Thymus (tissue), 11 donors: ENCODE measurements at regions not wholly inside any gene's neighbourhood (a gene's known extent, or its start where the extent isn't known, plus 50 kb on each side); places are given as distances from the start of the nearest gene placed in this dataset.

Source experiments
- DNase-seq, 9 donors: peaks; one replicate each; pipeline ENCODE4 v3.0.0-alpha.2; 2013; ENCODE audit warnings: low spot score in 9 of 9, low read depth in 6 of 9, missing footprints in 1 of 9
- H3K27ac ChIP-seq, 2 donors: one replicate each; pipeline ENCODE4 v1.5.1; 2013; ENCODE audit warnings: control low read depth in 1 of 2, low read depth in 1 of 2, low read length in 1 of 2, mild to moderate bottlenecking in 1 of 2, moderate library complexity in 1 of 2
- H3K27me3 ChIP-seq, 2 donors: one replicate each; pipeline ENCODE4 v1.5.1; 2013; ENCODE audit warnings: low read length in 1 of 2; ENCODE audit not compliant: control insufficient read depth in 2 of 2, insufficient read depth in 1 of 2
- H3K36me3 ChIP-seq, 2 donors: one replicate each; pipeline ENCODE4 v1.5.1; 2013; ENCODE audit warnings: low read length in 1 of 2, mild to moderate bottlenecking in 1 of 2, moderate library complexity in 1 of 2; ENCODE audit not compliant: control insufficient read depth in 2 of 2, insufficient read depth in 2 of 2
- H3K4me1 ChIP-seq, 2 donors: one replicate each; pipeline ENCODE4 v1.5.1; 2013; ENCODE audit warnings: low read length in 2 of 2; ENCODE audit not compliant: control insufficient read depth in 2 of 2, insufficient read depth in 2 of 2
- H3K4me3 ChIP-seq, 2 donors: one replicate each; pipeline ENCODE4 v1.5.1; 2013; ENCODE audit warnings: low read length in 2 of 2, control low read depth in 1 of 2, mild to moderate bottlenecking in 1 of 2
- H3K9me3 ChIP-seq, 2 donors: one replicate each; pipeline ENCODE4 v1.5.1; 2013; ENCODE audit warnings: low read length in 1 of 2, mild to moderate bottlenecking in 1 of 2; ENCODE audit not compliant: control insufficient read depth in 2 of 2, insufficient read depth in 1 of 2
- WGBS: extraction: QIAGEN DNeasy Blood & Tissue Kit; methylation state at CpG from one replicate; pipeline ENCODE4 v1.1.7; 2013; 5-methylcytosine and 5-hydroxymethylcytosine counted together
- donor health status: healthy.

- H3K27ac ChIP-seq = no peak overlapping the region
- H3K4me3 ChIP-seq = no peak overlapping the region
- DNase-seq = no peak
- H3K9me3 ChIP-seq = no peaks in the 10 kb centered on the region
- H3K27me3 ChIP-seq = no peaks in the 10 kb centered on the region
- 94% methylated on average over 3 of the region's 3 CpGs for WGBS
- H3K4me1 ChIP-seq = no peaks in the 10 kb centered on the region
- H3K36me3 ChIP-seq = no peaks in the 10 kb centered on the region
These were observed 352.6 kb downstream of the ADRA2A start for GRCh38 chr10:111429288-111430028.

- Histone ChIP-seq H3K36me3 (no peaks in the 10 kb centered on the region), H3K4me1 (no peaks in the 10 kb centered on the region), H3K27ac (no peak overlapping the region), H3K9me3 (no peaks in the 10 kb centered on the region), H3K4me3 (no peak overlapping the region), H3K27me3 (no peaks in the 10 kb centered on the region)
- WGBS = 99% methylated on average over 1 of the region's 1 CpG
- no peak for DNase-seq
These were observed 353.2 kb downstream of the ADRA2A start for GRCh38 chr10:111430070-111430469.

GRCh38 chr10:111432588-111432987, 355.8 kb downstream of the ADRA2A start:
- Histone ChIP-seq H3K27ac (no peak overlapping the region), H3K27me3 (no peaks in the 10 kb centered on the region), H3K36me3 (no peaks in the 10 kb centered on the region), H3K9me3 (no peaks in the 10 kb centered on the region), H3K4me1 (no peaks in the 10 kb centered on the region), H3K4me3 (no peak overlapping the region)
- no peak for DNase-seq

GRCh38 chr10:111435871-111436270, 359.0 kb downstream of the ADRA2A start:
- no peak for DNase-seq
- Histone ChIP-seq H3K9me3 (no peaks in the 10 kb centered on the region), H3K4me1 (no peaks in the 10 kb centered on the region), H3K4me3 (no peak overlapping the region), H3K27ac (no peak overlapping the region), H3K27me3 (no peaks in the 10 kb centered on the region), H3K36me3 (no peaks in the 10 kb centered on the region)
- WGBS = 94% methylated on average over 1 of the region's 1 CpG

GRCh38 chr10:111439034-111439842, 362.4 kb downstream of the ADRA2A start:
- 91% methylated on average over 3 of the region's 3 CpGs for WGBS
- DNase-seq = no peak
- no peak overlapping the region for H3K4me3 ChIP-seq
- no peaks in the 10 kb centered on the region for H3K9me3 ChIP-seq
- H3K27me3 ChIP-seq = no peaks in the 10 kb centered on the region
- no peaks in the 10 kb centered on the region for H3K36me3 ChIP-seq
- H3K27ac ChIP-seq = no peak overlapping the region
- no peaks in the 10 kb centered on the region for H3K4me1 ChIP-seq

- 90% methylated on average over 5 of the region's 5 CpGs for WGBS
- H3K4me3 ChIP-seq = no peak overlapping the region
- H3K4me1 ChIP-seq = no peaks in the 10 kb centered on the region
- no peak for DNase-seq
- H3K27me3 ChIP-seq = no peaks in the 10 kb centered on the region
- H3K36me3 ChIP-seq = no peaks in the 10 kb centered on the region
- no peaks in the 10 kb centered on the region for H3K9me3 ChIP-seq
- no peak overlapping the region for H3K27ac ChIP-seq
These were observed 363.7 kb downstream of the ADRA2A start for GRCh38 chr10:111440501-111440900.

GRCh38 chr10:111445667-111446066, 368.8 kb downstream of the ADRA2A start:
- DNase-seq = no peak
- Histone ChIP-seq H3K27me3 (no peaks in the 10 kb centered on the region), H3K9me3 (no peaks in the 10 kb centered on the region), H3K36me3 (no peaks in the 10 kb centered on the region), H3K27ac (no peak overlapping the region), H3K4me3 (no peak overlapping the region), H3K4me1 (no peaks in the 10 kb centered on the region)
- WGBS = 35% methylated on average over 5 of the region's 5 CpGs

- Histone ChIP-seq H3K4me3 (no peak overlapping the region), H3K27ac (no peak overlapping the region), H3K36me3 (no peaks in the 10 kb centered on the region), H3K4me1 (no peaks in the 10 kb centered on the region), H3K27me3 (no peaks in the 10 kb centered on the region), H3K9me3 (no peaks in the 10 kb centered on the region)
- no peak for DNase-seq
These were observed 370.1 kb downstream of the ADRA2A start for GRCh38 chr10:111446966-111447365.

GRCh38 chr10:111452153-111452552, 375.3 kb downstream of the ADRA2A start:
- 83% methylated on average over 3 of the region's 3 CpGs for WGBS

More at GRCh38 chr10:111452153-111452552, 375.3 kb downstream of the ADRA2A start:
- Histone ChIP-seq H3K9me3 (no peaks in the 10 kb centered on the region), H3K4me3 (no peak overlapping the region), H3K4me1 (no peaks in the 10 kb centered on the region), H3K27ac (no peak overlapping the region), H3K36me3 (no peaks in the 10 kb centered on the region), H3K27me3 (no peaks in the 10 kb centered on the region)
- no peak for DNase-seq
